Subcutaneous abdominal adipose tissue (tissue), 5 donors: ENCODE measurements at regions not wholly inside any gene's neighbourhood (a gene's known extent, or its start where the extent isn't known, plus 50 kb on each side); places are given as distances from the start of the nearest gene placed in this dataset.
"Not testable (repeated sequence)": the region's sequence is repeated elsewhere in the genome, so short reads cannot be mapped to it uniquely, and the experiment has no call there.

Experiments used
- H3K27ac ChIP-seq: one replicate; pipeline ENCODE4 v1.7.0; 2013; ENCODE audit warnings: low read depth, mild to moderate bottlenecking, inconsistent platforms, low read length, moderate library complexity
- H3K27me3 ChIP-seq, 5 donors: one replicate each; pipeline ENCODE4 v1.7.0; 2013; ENCODE audit warnings: low read length in 5 of 5, inconsistent platforms in 1 of 5; ENCODE audit not compliant: control insufficient read depth in 5 of 5, insufficient read depth in 4 of 5
- H3K36me3 ChIP-seq, 5 donors: one replicate each; pipeline ENCODE4 v1.7.0; 2013; ENCODE audit warnings: low read length in 5 of 5; ENCODE audit not compliant: control insufficient read depth in 5 of 5, insufficient read depth in 5 of 5
- H3K4me1 ChIP-seq, 5 donors: one replicate each; pipeline ENCODE4 v1.7.0; 2013; ENCODE audit warnings: low read length in 5 of 5, mild to moderate bottlenecking in 3 of 5, moderate library complexity in 1 of 5; ENCODE audit not compliant: control insufficient read depth in 5 of 5, insufficient read depth in 5 of 5
- H3K4me3 ChIP-seq, 5 donors: one replicate each; pipeline ENCODE4 v1.7.0; 2013; ENCODE audit warnings: low read length in 5 of 5, low read depth in 1 of 5
- H3K9ac ChIP-seq, 5 donors: one replicate each; pipeline ENCODE4 v1.7.0; 2013; ENCODE audit warnings: low read length in 5 of 5, mild to moderate bottlenecking in 4 of 5, moderate library complexity in 3 of 5
- H3K9me3 ChIP-seq, 5 donors: one replicate each; pipeline ENCODE4 v1.7.0; 2013; ENCODE audit warnings: low read length in 5 of 5; ENCODE audit not compliant: control insufficient read depth in 5 of 5
- donor health status: healthy.
- donor health status: healthy.
- donor health status: healthy.
- donor health status: healthy.
- donor health status: healthy.

GRCh38 chr10:117617659-117618058 lies 75.1 kb downstream of the EMX2 start:
- Histone ChIP-seq H3K4me3 (no peak overlapping the region), H3K27me3 (peaks cover 0 to 2% (median 2%) of the 10 kb centered on the region in 5 donors), H3K36me3 (no peaks in the 10 kb centered on the region), H3K4me1 (peaks cover 2 to 7% (median 5%) of the 10 kb centered on the region in 5 donors), H3K9me3 (no peaks in the 10 kb centered on the region), H3K27ac (no peak overlapping the region), H3K9ac (no peak overlapping the region)

GRCh38 chr10:117619223-117619622 lies 76.7 kb downstream of the EMX2 start:
- no peaks in the 10 kb centered on the region for H3K9me3 ChIP-seq
- peaks cover 2 to 7% (median 5%) of the 10 kb centered on the region in 5 donors for H3K4me1 ChIP-seq
- H3K27ac ChIP-seq = no peak overlapping the region
- peaks cover 0 to 2% (median 2%) of the 10 kb centered on the region in 5 donors for H3K27me3 ChIP-seq
- no peak overlapping the region for H3K9ac ChIP-seq
- no peaks in the 10 kb centered on the region for H3K36me3 ChIP-seq
- peak overlapping the region in 1 of 5 donors; percentile 20 for H3K4me3 ChIP-seq

- Histone ChIP-seq H3K9ac (no peak overlapping the region), H3K36me3 (no peaks in the 10 kb centered on the region), H3K27me3 (peaks cover 0 to 2% (median 2%) of the 10 kb centered on the region in 5 donors), H3K4me1 (peaks cover 2 to 7% (median 5%) of the 10 kb centered on the region in 5 donors), H3K9me3 (no peaks in the 10 kb centered on the region), H3K4me3 (no peak overlapping the region), H3K27ac (no peak overlapping the region)
Measured at GRCh38 chr10:117619707-117620405, 77.3 kb downstream of the EMX2 start.

- H3K27me3 ChIP-seq = peaks cover 0 to 2% (median 2%) of the 10 kb centered on the region in 5 donors
- H3K36me3 ChIP-seq = no peaks in the 10 kb centered on the region
- H3K4me1 ChIP-seq = peaks cover 2 to 7% (median 5%) of the 10 kb centered on the region in 5 donors
- H3K4me3 ChIP-seq = no peak overlapping the region
- H3K9ac ChIP-seq = no peak overlapping the region
- H3K9me3 ChIP-seq = no peaks in the 10 kb centered on the region
- no peak overlapping the region for H3K27ac ChIP-seq
Measured at GRCh38 chr10:117621196-117621595, 78.7 kb downstream of the EMX2 start.

GRCh38 chr10:117621795-117622420 lies 79.4 kb downstream of the EMX2 start:
- no peaks in the 10 kb centered on the region for H3K36me3 ChIP-seq
- no peak overlapping the region for H3K4me3 ChIP-seq
- no peak overlapping the region for H3K27ac ChIP-seq
- H3K4me1 ChIP-seq = peaks cover 2 to 7% (median 5%) of the 10 kb centered on the region in 5 donors
- no peaks in the 10 kb centered on the region for H3K9me3 ChIP-seq
- H3K9ac ChIP-seq = no peak overlapping the region
- H3K27me3 ChIP-seq = peaks cover 0 to 2% (median 2%) of the 10 kb centered on the region in 5 donors

GRCh38 chr10:117622471-117623184 lies 80.1 kb downstream of the EMX2 start:
- H3K4me1 ChIP-seq = peaks cover 2 to 7% (median 5%) of the 10 kb centered on the region in 5 donors
- H3K4me3 ChIP-seq = no peak overlapping the region
- no peak overlapping the region for H3K9ac ChIP-seq
- peaks cover 0 to 2% (median 0%) of the 10 kb centered on the region in 5 donors for H3K27me3 ChIP-seq
- no peaks in the 10 kb centered on the region for H3K36me3 ChIP-seq
- H3K27ac ChIP-seq = no peak overlapping the region
- no peaks in the 10 kb centered on the region for H3K9me3 ChIP-seq

- Histone ChIP-seq H3K9me3 (no peaks in the 10 kb centered on the region), H3K4me1 (no peaks in the 10 kb centered on the region), H3K9ac (no peak overlapping the region), H3K27me3 (peaks cover 0 to 2% (median 0%) of the 10 kb centered on the region in 5 donors), H3K4me3 (no peak overlapping the region), H3K36me3 (no peaks in the 10 kb centered on the region), H3K27ac (no peak overlapping the region)
Measured at GRCh38 chr10:117626228-117626627, 83.7 kb downstream of the EMX2 start.

GRCh38 chr10:117627561-117627960 lies 85.0 kb downstream of the EMX2 start:
- H3K9ac ChIP-seq = no peak overlapping the region
- no peak overlapping the region for H3K27ac ChIP-seq
- H3K36me3 ChIP-seq = no peaks in the 10 kb centered on the region
- no peak overlapping the region for H3K4me3 ChIP-seq
- no peaks in the 10 kb centered on the region for H3K27me3 ChIP-seq
- no peaks in the 10 kb centered on the region for H3K9me3 ChIP-seq
- peaks cover 0 to 1% (median 0%) of the 10 kb centered on the region in 5 donors for H3K4me1 ChIP-seq

GRCh38 chr10:117629717-117630116 lies 87.2 kb downstream of the EMX2 start:
- H3K36me3 ChIP-seq, H3K4me1 ChIP-seq, H3K4me3 ChIP-seq, H3K9me3 ChIP-seq, H3K27me3 ChIP-seq, H3K9ac ChIP-seq, H3K27ac ChIP-seq: not testable (repeated sequence)
